ENCODE measurements at regions not wholly inside any gene's neighbourhood (a gene's known extent, or its start where the extent isn't known, plus 50 kb on each side); places are given as distances from the start of the nearest gene placed in this dataset.

- TF ChIP-seq CTCF (IDR thresholded peaks at IDR 0.05 in 8 of 11, conservative IDR thresholded peaks at IDR 0.05 in 3 of 11) (no peak), POLR2A (IDR thresholded peaks at IDR 0.05) (no peak), POLR2AphosphoS5 (IDR thresholded peaks at IDR 0.05) (no peak)
Measured at GRCh38 chr4:10753336-10753735, 68.8 kb upstream of the CLNK start.
